H9 (cell line): ENCODE measurements at regions not wholly inside any gene's neighbourhood (a gene's known extent, or its start where the extent isn't known, plus 50 kb on each side); places are given as distances from the start of the nearest gene placed in this dataset.
A peak's percentile ranks its signal among the peaks of the same experiment; 100 is the strongest.

Experiments
- DNase-seq: peaks from one replicate; pipeline ENCODE4 v3.0.0-alpha.2; 2017
- H2AFZ ChIP-seq: one replicate; pipeline ENCODE4 v1.6.1; 2013; ENCODE audit warnings: mild to moderate bottlenecking, low read length, control low read depth, moderate library complexity
- H2AK5ac ChIP-seq: 2 replicates; pipeline ENCODE4 v1.6.1; 2013; ENCODE audit warnings: low read length, control low read depth, mixed read lengths; ENCODE audit not compliant: insufficient read length
- H2BK120ac ChIP-seq: one replicate; pipeline ENCODE4 v1.6.1; 2013; ENCODE audit warnings: low read depth, mild to moderate bottlenecking, low read length, control low read depth, inconsistent platforms; ENCODE audit not compliant: poor library complexity, severe bottlenecking
- H2BK12ac ChIP-seq: 2 replicates; pipeline ENCODE4 v1.6.1; 2013; ENCODE audit warnings: low read length, control low read depth, mixed read lengths, low read depth; ENCODE audit not compliant: insufficient read length
- H2BK15ac ChIP-seq: 2 replicates; pipeline ENCODE4 v1.6.1; 2013; ENCODE audit warnings: low read depth, low read length, control low read depth
- H2BK20ac ChIP-seq: one replicate; pipeline ENCODE4 v1.6.1; 2013; ENCODE audit warnings: low read depth, mild to moderate bottlenecking, low read length, control low read depth, inconsistent platforms; ENCODE audit not compliant: poor library complexity, severe bottlenecking
- H2BK5ac ChIP-seq: 2 replicates; pipeline ENCODE4 v1.6.1; 2013; ENCODE audit warnings: low read length, control low read depth, mixed read lengths; ENCODE audit not compliant: insufficient read length
- H3K14ac ChIP-seq: 2 replicates; pipeline ENCODE4 v1.6.1; 2013; ENCODE audit warnings: low read length, control low read depth; ENCODE audit not compliant: insufficient read depth
- H3K18ac ChIP-seq: 2 replicates; pipeline ENCODE4 v1.6.1; 2013; ENCODE audit warnings: low read depth, mild to moderate bottlenecking, mixed read lengths, low read length, control low read depth; ENCODE audit not compliant: insufficient read length
- H3K23ac ChIP-seq: 2 replicates; pipeline ENCODE4 v1.6.1; 2013; ENCODE audit warnings: low read length, control low read depth, mixed read lengths, low read depth; ENCODE audit not compliant: insufficient read length
- H3K23me2 ChIP-seq: 2 replicates; pipeline ENCODE4 v1.6.1; 2013; ENCODE audit warnings: low read depth, mild to moderate bottlenecking, mixed read lengths, low read length, control low read depth; ENCODE audit not compliant: insufficient read length, poor library complexity, severe bottlenecking
- H3K27ac ChIP-seq: 2 replicates; pipeline ENCODE4 v1.5.1; 2013; ENCODE audit warnings: low read length, control low read depth, mixed read lengths, low read depth; ENCODE audit not compliant: insufficient read length
- H3K27me3 ChIP-seq: 2 replicates; pipeline ENCODE4 v1.6.1; 2013; ENCODE audit warnings: low read length, control low read depth, inconsistent platforms; ENCODE audit not compliant: insufficient read depth
- H3K4ac ChIP-seq: 2 replicates; pipeline ENCODE4 v1.6.1; 2013; ENCODE audit warnings: low read depth, mild to moderate bottlenecking, control low read depth, inconsistent platforms, low read length, moderate library complexity
- H3K4me1 ChIP-seq: 2 replicates; pipeline ENCODE4 v1.6.1; 2013; ENCODE audit warnings: low read length, control low read depth, inconsistent platforms; ENCODE audit not compliant: insufficient read depth
- H3K4me2 ChIP-seq: 2 replicates; pipeline ENCODE4 v1.6.1; 2013; ENCODE audit warnings: low read length, control low read depth, mixed read lengths; ENCODE audit not compliant: insufficient read length, insufficient read depth
- H3K56ac ChIP-seq: 2 replicates; pipeline ENCODE4 v1.6.1; 2013; ENCODE audit warnings: low read depth, mild to moderate bottlenecking, mixed read lengths, low read length, control low read depth; ENCODE audit not compliant: insufficient read length
- H3K79me1 ChIP-seq: 2 replicates; pipeline ENCODE4 v1.6.1; 2013; ENCODE audit warnings: low read depth, mild to moderate bottlenecking, moderate library complexity, low read length, control low read depth, inconsistent platforms; ENCODE audit not compliant: insufficient read depth, poor library complexity, severe bottlenecking
- H3K79me2 ChIP-seq: 2 replicates; pipeline ENCODE4 v1.6.1; 2013; ENCODE audit warnings: low read length, control low read depth, inconsistent platforms; ENCODE audit not compliant: insufficient read depth
- H3K9ac ChIP-seq: 2 replicates; pipeline ENCODE4 v1.6.1; 2013; ENCODE audit warnings: low read length, control low read depth, mixed read lengths; ENCODE audit not compliant: insufficient read length; ENCODE audit errors: extremely low read depth
- H3K9me3 ChIP-seq: one replicate; pipeline ENCODE4 v1.6.1; 2013; ENCODE audit warnings: low read depth, low read length, inconsistent platforms; ENCODE audit not compliant: control insufficient read depth
- H3T11ph ChIP-seq: one replicate; pipeline ENCODE4 v1.6.1; 2013; ENCODE audit warnings: mild to moderate bottlenecking, low read length, control low read depth, inconsistent platforms
- H4K20me1 ChIP-seq: one replicate; pipeline ENCODE4 v1.6.1; 2013; ENCODE audit not compliant: control insufficient read depth, insufficient read length, insufficient read depth
- H4K5ac ChIP-seq: 2 replicates; pipeline ENCODE4 v1.6.1; 2013; ENCODE audit warnings: low read depth, mild to moderate bottlenecking, mixed read lengths, low read length, control low read depth; ENCODE audit not compliant: insufficient read length
- H4K8ac ChIP-seq: replicated peaks from 2 replicates; pipeline ENCODE4 v1.6.1; 2013; ENCODE audit warnings: low read length, control low read depth, mixed read lengths, low read depth; ENCODE audit not compliant: insufficient read length
- H4K91ac ChIP-seq: 2 replicates; pipeline ENCODE4 v1.6.1; 2013; ENCODE audit warnings: low read depth, mild to moderate bottlenecking, moderate library complexity, mixed read lengths, low read length, control low read depth; ENCODE audit not compliant: insufficient read length
- H3K27ac Mint-ChIP-seq, 3 experiments: 2 replicates in 2 of 3; 3 replicates in 1 of 3; pipeline ENCODE4 v1.8.0; 2020 to 2021; ENCODE audit warnings: mixed read lengths in 3 of 3, mild to moderate bottlenecking in 1 of 3, moderate library complexity in 1 of 3
- H3K27me3 Mint-ChIP-seq: 2 replicates; pipeline ENCODE4 v1.8.0; 2021; ENCODE audit warnings: low read depth, mild to moderate bottlenecking, moderate library complexity, mixed read lengths
- H3K36me3 Mint-ChIP-seq, 3 experiments: 2 replicates in 2 of 3; 3 replicates in 1 of 3; pipeline ENCODE4 v1.8.0; 2020 to 2021; ENCODE audit warnings: low read depth in 3 of 3, mixed read lengths in 3 of 3; ENCODE audit not compliant: insufficient read depth in 1 of 3
- H3K4me1 Mint-ChIP-seq, 2 experiments: 2 replicates each; pipeline ENCODE4 v1.8.0; 2020; ENCODE audit warnings: mixed read lengths in 2 of 2
- H3K4me3 Mint-ChIP-seq, 2 experiments: 2 replicates in 1 of 2; 3 replicates in 1 of 2; pipeline ENCODE4 v1.8.0; 2020 to 2021; ENCODE audit warnings: mild to moderate bottlenecking in 2 of 2, mixed read lengths in 2 of 2, moderate library complexity in 1 of 2
- H3K9me3 Mint-ChIP-seq, 2 experiments: 2 replicates in 1 of 2; 3 replicates in 1 of 2; pipeline ENCODE4 v1.8.0; 2020; ENCODE audit warnings: mild to moderate bottlenecking in 2 of 2, mixed read lengths in 2 of 2, moderate library complexity in 1 of 2
- WGBS: extraction: QIAGEN DNeasy Blood & Tissue Kit; methylation state at CpG from one replicate; pipeline ENCODE4 v1.1.7; 2013; ENCODE audit warnings: missing lambda C conversion rate, low lambda C conversion rate, mixed read lengths; ENCODE audit not compliant: insufficient read length; ENCODE audit errors: extremely low coverage; 5-methylcytosine and 5-hydroxymethylcytosine counted together
- TF ChIP-seq, protein P1 (sequence below): fragments of 200-600 bp; sonication (generic); conservative IDR thresholded peaks from 3 replicates; pipeline ENCODE4 v1.8.0; 2021; ENCODE audit warnings: antibody characterized with exemption, mild to moderate bottlenecking

- no peak overlapping the region for H2BK120ac ChIP-seq
- DNase-seq = no peak
- H3K4me1 ChIP-seq = no peaks in the 10 kb centered on the region
- H3K14ac ChIP-seq = no peak overlapping the region
- Mint-ChIP-seq H3K4me1 (peaks cover 2 to 11% of the 10 kb centered on the region in 2 experiments; a peak in 3 of 4 replicates), H3K36me3 (peaks cover 13 to 20% (median 16%) of the 10 kb centered on the region in 3 experiments; a peak in 6 of 7 replicates), H3K4me3 (no peak overlapping the region), H3K9me3 (no peaks in the 10 kb centered on the region), H3K27ac (peak overlapping the region in 2 of 3 experiments; percentile 52 to 86; a peak in 3 of 7 replicates), H3K27me3 (no peaks in the 10 kb centered on the region)
- H4K91ac ChIP-seq = no peak overlapping the region
- no peaks in the 10 kb centered on the region for H3K9me3 ChIP-seq
- no peak overlapping the region for H2BK12ac ChIP-seq
- TF ChIP-seq, protein P1, sequence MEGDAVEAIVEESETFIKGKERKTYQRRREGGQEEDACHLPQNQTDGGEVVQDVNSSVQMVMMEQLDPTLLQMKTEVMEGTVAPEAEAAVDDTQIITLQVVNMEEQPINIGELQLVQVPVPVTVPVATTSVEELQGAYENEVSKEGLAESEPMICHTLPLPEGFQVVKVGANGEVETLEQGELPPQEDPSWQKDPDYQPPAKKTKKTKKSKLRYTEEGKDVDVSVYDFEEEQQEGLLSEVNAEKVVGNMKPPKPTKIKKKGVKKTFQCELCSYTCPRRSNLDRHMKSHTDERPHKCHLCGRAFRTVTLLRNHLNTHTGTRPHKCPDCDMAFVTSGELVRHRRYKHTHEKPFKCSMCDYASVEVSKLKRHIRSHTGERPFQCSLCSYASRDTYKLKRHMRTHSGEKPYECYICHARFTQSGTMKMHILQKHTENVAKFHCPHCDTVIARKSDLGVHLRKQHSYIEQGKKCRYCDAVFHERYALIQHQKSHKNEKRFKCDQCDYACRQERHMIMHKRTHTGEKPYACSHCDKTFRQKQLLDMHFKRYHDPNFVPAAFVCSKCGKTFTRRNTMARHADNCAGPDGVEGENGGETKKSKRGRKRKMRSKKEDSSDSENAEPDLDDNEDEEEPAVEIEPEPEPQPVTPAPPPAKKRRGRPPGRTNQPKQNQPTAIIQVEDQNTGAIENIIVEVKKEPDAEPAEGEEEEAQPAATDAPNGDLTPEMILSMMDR = no peak
- H3K27ac ChIP-seq = no peak overlapping the region
- H4K5ac ChIP-seq = no peak overlapping the region
- no peaks in the 10 kb centered on the region for H3K79me1 ChIP-seq
- H3K4ac ChIP-seq = no peak overlapping the region
- no peak overlapping the region for H2BK20ac ChIP-seq
- no peak overlapping the region for H2BK15ac ChIP-seq
- H3K27me3 ChIP-seq = no peaks in the 10 kb centered on the region
- H3K18ac ChIP-seq = no peak overlapping the region
- no peaks in the 10 kb centered on the region for H4K20me1 ChIP-seq
- H2AFZ ChIP-seq = no peak overlapping the region
- H3K4me2 ChIP-seq = no peak overlapping the region
- H2AK5ac ChIP-seq = no peak overlapping the region
- no peak overlapping the region for H3T11ph ChIP-seq
- H3K23ac ChIP-seq = no peak overlapping the region
- no peak overlapping the region for H3K9ac ChIP-seq
- no peak overlapping the region for H3K56ac ChIP-seq
- no peaks in the 10 kb centered on the region for H3K79me2 ChIP-seq
- no peaks in the 10 kb centered on the region for H3K23me2 ChIP-seq
- H4K8ac ChIP-seq = no peak overlapping the region
- no CpG with 5 or more reads among the region's 19 CpGs for WGBS
- no peak overlapping the region for H2BK5ac ChIP-seq
These were observed 169.6 kb downstream of the SEC14L1 start for GRCh38 chr17:77310336-77310735.
